HepG2 (cell line): ENCODE measurements at regions not wholly inside any gene's neighbourhood (a gene's known extent, or its start where the extent isn't known, plus 50 kb on each side); places are given as distances from the start of the nearest gene placed in this dataset.

Experiments used
- EHMT2 ChIP-seq: fragments of 200-600 bp; sonication (generic); IDR thresholded peaks from 2 replicates; pipeline ENCODE4 v1.7.0; 2017; ENCODE audit warnings: antibody characterized with exemption, low read depth, low read length, borderline replicate concordance
- ELF4 ChIP-seq: sonication (generic); formaldehyde crosslinking; IDR thresholded peaks from 2 replicates; pipeline ENCODE4 v1.5.0; 2020; ENCODE audit warnings: missing genetic modification reagents, mild to moderate bottlenecking, moderate library complexity, borderline replicate concordance
- FOXA1 ChIP-seq, 2 experiments: fragments of 450-650 bp in 1 of 2; sonication (generic) in 1 of 2; formaldehyde crosslinking in 1 of 2; IDR thresholded peaks; 2 replicates each; pipeline versions ENCODE4 v1.4.0 to v1.6.1; 2016 to 2020; ENCODE audit warnings: missing genetic modification reagents in 1 of 2
- GTF2F1 ChIP-seq: fragments of 150-350 bp; IDR thresholded peaks from 2 replicates; pipeline ENCODE4 v1.6.1; 2014; ENCODE audit warnings: low read length
- JDP2 ChIP-seq: sonication (generic); formaldehyde crosslinking; IDR thresholded peaks from 2 replicates; pipeline ENCODE4 v1.8.1; 2022; ENCODE audit warnings: missing genetic modification reagents, borderline replicate concordance
- MXI1 ChIP-seq: IDR thresholded peaks from 3 replicates; pipeline ENCODE4 v1.6.1; 2012; ENCODE audit warnings: low read depth, low read length, inconsistent platforms, borderline replicate concordance
- NFYC ChIP-seq: IDR thresholded peaks from 2 replicates; pipeline ENCODE4 v1.6.1; 2016; ENCODE audit warnings: missing genetic modification reagents, missing compliant biosample characterization
- RFX1 ChIP-seq: fragments of 450-650 bp; IDR thresholded peaks from 2 replicates; pipeline ENCODE4 v1.6.1; 2017
- SMAD3 ChIP-seq: sonication (generic); formaldehyde crosslinking; IDR thresholded peaks from 2 replicates; pipeline ENCODE4 v1.4.0; 2020; ENCODE audit warnings: missing genetic modification reagents
- SMARCC2 ChIP-seq: fragments of 450-650 bp; IDR thresholded peaks from 2 replicates; pipeline ENCODE4 v1.6.1; 2017; ENCODE audit warnings: antibody characterized with exemption, mild to moderate bottlenecking
- TCF7L2 ChIP-seq: IDR thresholded peaks from 2 replicates; pipeline ENCODE4 v1.6.1; 2011; ENCODE audit warnings: mild to moderate bottlenecking, low read depth, low read length, moderate library complexity
- ZNF350 ChIP-seq: sonication (generic); formaldehyde crosslinking; IDR thresholded peaks from 2 replicates; pipeline ENCODE4 v1.4.0; 2020; ENCODE audit warnings: mild to moderate bottlenecking, low read depth, missing genetic modification reagents, borderline replicate concordance
- TF ChIP-seq, protein P1 (sequence below): sonication (generic); formaldehyde crosslinking; IDR thresholded peaks from 2 replicates; pipeline ENCODE4 v1.4.0; 2020; ENCODE audit warnings: low read depth, missing genetic modification reagents
- TF ChIP-seq, protein P2 (sequence below): sonication (generic); formaldehyde crosslinking; IDR thresholded peaks from 2 replicates; pipeline ENCODE4 v1.5.0; 2020; ENCODE audit warnings: mild to moderate bottlenecking, missing genetic modification reagents, moderate library complexity

DNA sequence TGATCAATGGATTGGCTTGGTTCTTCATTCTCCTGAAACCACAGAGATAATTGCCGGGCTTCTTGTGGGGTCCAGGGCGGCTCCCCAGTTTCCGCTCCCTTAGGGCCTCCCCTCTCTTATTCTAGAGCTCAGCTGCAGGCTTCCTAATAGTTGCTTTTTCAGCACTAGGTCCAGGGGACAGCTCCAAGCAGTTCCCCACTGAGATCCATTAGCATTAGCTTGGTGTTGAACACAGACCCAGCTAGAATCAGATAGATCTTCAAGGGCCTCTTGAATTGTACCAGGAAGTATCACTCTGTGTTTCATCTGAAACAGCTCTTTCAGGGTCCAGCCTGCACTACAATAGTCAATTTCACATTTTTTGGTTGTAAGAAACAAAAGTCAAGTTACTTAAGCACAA is 238.7 kb downstream of the SEC23IP start:
- TF ChIP-seq FOXA1 (IDR thresholded peaks at IDR 0.05) (no peak), FOXA1 (CRISPR knock-in tag; IDR thresholded peaks at IDR 0.05) (no peak), ELF4 (CRISPR knock-in tag) (no peak), ZNF350 (CRISPR knock-in tag) (no peak), MXI1 (no peak), SMARCC2 (no peak), GTF2F1 (no peak), JDP2 (no peak), EHMT2 (peak; percentile 90), NFYC (CRISPR knock-in tag) (no peak), TCF7L2 (no peak), SMAD3 (no peak), RFX1 (no peak)
- TF ChIP-seq, protein P1, sequence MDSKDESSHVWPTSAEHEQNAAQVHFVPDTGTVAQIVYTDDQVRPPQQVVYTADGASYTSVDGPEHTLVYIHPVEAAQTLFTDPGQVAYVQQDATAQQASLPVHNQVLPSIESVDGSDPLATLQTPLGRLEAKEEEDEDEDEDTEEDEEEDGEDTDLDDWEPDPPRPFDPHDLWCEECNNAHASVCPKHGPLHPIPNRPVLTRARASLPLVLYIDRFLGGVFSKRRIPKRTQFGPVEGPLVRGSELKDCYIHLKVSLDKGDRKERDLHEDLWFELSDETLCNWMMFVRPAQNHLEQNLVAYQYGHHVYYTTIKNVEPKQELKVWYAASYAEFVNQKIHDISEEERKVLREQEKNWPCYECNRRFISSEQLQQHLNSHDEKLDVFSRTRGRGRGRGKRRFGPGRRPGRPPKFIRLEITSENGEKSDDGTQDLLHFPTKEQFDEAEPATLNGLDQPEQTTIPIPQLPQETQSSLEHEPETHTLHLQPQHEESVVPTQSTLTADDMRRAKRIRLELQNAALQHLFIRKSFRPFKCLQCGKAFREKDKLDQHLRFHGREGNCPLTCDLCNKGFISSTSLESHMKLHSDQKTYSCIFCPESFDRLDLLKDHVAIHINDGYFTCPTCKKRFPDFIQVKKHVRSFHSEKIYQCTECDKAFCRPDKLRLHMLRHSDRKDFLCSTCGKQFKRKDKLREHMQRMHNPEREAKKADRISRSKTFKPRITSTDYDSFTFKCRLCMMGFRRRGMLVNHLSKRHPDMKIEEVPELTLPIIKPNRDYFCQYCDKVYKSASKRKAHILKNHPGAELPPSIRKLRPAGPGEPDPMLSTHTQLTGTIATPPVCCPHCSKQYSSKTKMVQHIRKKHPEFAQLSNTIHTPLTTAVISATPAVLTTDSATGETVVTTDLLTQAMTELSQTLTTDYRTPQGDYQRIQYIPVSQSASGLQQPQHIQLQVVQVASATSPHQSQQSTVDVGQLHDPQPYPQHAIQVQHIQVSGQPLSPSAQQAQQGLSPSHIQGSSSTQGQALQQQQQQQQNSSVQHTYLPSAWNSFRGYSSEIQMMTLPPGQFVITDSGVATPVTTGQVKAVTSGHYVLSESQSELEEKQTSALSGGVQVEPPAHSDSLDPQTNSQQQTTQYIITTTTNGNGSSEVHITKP (CRISPR knock-in tag): no peak
- TF ChIP-seq, protein P2, sequence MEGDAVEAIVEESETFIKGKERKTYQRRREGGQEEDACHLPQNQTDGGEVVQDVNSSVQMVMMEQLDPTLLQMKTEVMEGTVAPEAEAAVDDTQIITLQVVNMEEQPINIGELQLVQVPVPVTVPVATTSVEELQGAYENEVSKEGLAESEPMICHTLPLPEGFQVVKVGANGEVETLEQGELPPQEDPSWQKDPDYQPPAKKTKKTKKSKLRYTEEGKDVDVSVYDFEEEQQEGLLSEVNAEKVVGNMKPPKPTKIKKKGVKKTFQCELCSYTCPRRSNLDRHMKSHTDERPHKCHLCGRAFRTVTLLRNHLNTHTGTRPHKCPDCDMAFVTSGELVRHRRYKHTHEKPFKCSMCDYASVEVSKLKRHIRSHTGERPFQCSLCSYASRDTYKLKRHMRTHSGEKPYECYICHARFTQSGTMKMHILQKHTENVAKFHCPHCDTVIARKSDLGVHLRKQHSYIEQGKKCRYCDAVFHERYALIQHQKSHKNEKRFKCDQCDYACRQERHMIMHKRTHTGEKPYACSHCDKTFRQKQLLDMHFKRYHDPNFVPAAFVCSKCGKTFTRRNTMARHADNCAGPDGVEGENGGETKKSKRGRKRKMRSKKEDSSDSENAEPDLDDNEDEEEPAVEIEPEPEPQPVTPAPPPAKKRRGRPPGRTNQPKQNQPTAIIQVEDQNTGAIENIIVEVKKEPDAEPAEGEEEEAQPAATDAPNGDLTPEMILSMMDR (CRISPR knock-in tag): no peak
